Gastroesophageal sphincter (tissue), 3 donors: ENCODE measurements at regions not wholly inside any gene's neighbourhood (a gene's known extent, or its start where the extent isn't known, plus 50 kb on each side); places are given as distances from the start of the nearest gene placed in this dataset.

ENCODE experiments used
- EP300 ChIP-seq: sonication (generic); formaldehyde crosslinking; IDR thresholded peaks from one replicate; pipeline ENCODE4 v1.6.1; 2017; ENCODE audit warnings: antibody characterized with exemption, mild to moderate bottlenecking
- POLR2A ChIP-seq, 2 donors: fragments of 450-650 bp; IDR thresholded peaks; one replicate each; pipeline ENCODE4 v1.6.1; 2017; ENCODE audit warnings: antibody characterized with exemption in 2 of 2, mild to moderate bottlenecking in 2 of 2, moderate library complexity in 1 of 2
- POLR2AphosphoS5 ChIP-seq: sonication (generic); formaldehyde crosslinking; IDR thresholded peaks from one replicate; pipeline ENCODE4 v1.6.1; 2017; ENCODE audit warnings: antibody characterized with exemption
- TF ChIP-seq, protein P1 (sequence below), 4 experiments: fragments of 200-600 bp in 2 of 4; fragments of 450-650 bp in 2 of 4; sonication (generic) in 1 of 4; IDR thresholded peaks; one replicate each; pipeline ENCODE4 v1.5.1; 2017 to 2019; ENCODE audit warnings: antibody characterized with exemption in 4 of 4, mild to moderate bottlenecking in 2 of 4, moderate library complexity in 2 of 4

GRCh38 chr4:14404730-14405129 is 597.6 kb upstream of the CPEB2 start:
- TF ChIP-seq, protein P1, sequence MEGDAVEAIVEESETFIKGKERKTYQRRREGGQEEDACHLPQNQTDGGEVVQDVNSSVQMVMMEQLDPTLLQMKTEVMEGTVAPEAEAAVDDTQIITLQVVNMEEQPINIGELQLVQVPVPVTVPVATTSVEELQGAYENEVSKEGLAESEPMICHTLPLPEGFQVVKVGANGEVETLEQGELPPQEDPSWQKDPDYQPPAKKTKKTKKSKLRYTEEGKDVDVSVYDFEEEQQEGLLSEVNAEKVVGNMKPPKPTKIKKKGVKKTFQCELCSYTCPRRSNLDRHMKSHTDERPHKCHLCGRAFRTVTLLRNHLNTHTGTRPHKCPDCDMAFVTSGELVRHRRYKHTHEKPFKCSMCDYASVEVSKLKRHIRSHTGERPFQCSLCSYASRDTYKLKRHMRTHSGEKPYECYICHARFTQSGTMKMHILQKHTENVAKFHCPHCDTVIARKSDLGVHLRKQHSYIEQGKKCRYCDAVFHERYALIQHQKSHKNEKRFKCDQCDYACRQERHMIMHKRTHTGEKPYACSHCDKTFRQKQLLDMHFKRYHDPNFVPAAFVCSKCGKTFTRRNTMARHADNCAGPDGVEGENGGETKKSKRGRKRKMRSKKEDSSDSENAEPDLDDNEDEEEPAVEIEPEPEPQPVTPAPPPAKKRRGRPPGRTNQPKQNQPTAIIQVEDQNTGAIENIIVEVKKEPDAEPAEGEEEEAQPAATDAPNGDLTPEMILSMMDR (IDR thresholded peaks at IDR 0.05): no peak
- no peak for TF ChIP-seq POLR2A (IDR thresholded peaks at IDR 0.05)
- TF ChIP-seq POLR2AphosphoS5: peak; percentile 71
- no peak for TF ChIP-seq EP300
